ENCODE measurements at regions not wholly inside any gene's neighbourhood (a gene's known extent, or its start where the extent isn't known, plus 50 kb on each side); places are given as distances from the start of the nearest gene placed in this dataset.

DNA sequence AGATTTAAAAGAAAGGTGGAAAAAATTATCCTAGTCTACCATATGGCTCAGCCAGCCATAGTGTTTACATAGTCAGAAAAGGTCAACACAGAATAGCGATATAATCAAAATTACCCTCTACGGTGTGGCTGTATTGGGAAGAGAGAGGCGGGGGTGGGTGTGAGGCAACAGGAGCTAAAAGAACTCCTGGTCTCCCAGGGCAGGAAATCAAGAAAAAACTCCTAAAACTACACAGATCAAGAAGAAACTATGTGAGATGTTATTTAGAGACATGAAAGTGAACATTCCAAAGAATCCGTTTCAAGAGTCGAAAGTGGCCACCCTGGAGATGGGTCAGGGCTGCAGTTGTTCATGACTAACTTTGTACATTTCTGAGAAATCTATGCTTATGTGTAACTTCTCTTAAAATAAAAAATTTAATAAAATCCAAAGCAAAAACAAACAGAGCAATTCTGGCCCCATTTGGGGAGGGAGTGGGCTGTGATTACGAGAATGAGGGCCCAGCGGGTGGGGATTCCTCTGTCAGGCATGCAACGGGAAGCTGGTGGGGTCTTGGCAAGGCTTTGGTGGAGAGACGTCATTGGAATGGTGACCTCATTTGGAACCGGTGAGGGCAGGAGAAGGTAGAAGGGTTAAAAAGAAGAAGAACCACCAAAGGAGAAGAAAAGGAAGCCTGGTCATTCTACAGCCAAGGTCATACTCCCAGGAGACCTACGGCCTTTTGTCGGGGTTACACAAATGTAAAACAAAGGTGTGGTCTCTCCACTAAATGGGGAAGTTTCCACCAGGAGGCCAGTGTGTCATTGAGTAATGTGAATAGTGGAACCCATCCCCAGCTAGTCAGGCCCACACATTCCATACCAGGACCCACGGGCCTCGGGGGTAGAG is 71.2 kb upstream of the DUSP5 start:
- TF ChIP-seq, protein P1, sequence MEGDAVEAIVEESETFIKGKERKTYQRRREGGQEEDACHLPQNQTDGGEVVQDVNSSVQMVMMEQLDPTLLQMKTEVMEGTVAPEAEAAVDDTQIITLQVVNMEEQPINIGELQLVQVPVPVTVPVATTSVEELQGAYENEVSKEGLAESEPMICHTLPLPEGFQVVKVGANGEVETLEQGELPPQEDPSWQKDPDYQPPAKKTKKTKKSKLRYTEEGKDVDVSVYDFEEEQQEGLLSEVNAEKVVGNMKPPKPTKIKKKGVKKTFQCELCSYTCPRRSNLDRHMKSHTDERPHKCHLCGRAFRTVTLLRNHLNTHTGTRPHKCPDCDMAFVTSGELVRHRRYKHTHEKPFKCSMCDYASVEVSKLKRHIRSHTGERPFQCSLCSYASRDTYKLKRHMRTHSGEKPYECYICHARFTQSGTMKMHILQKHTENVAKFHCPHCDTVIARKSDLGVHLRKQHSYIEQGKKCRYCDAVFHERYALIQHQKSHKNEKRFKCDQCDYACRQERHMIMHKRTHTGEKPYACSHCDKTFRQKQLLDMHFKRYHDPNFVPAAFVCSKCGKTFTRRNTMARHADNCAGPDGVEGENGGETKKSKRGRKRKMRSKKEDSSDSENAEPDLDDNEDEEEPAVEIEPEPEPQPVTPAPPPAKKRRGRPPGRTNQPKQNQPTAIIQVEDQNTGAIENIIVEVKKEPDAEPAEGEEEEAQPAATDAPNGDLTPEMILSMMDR (IDR thresholded peaks at IDR 0.05): no peak
- no peak for TF ChIP-seq POLR2A (IDR thresholded peaks at IDR 0.05)
